GM10266 (cell line): ENCODE measurements at regions not wholly inside any gene's neighbourhood (a gene's known extent, or its start where the extent isn't known, plus 50 kb on each side); places are given as distances from the start of the nearest gene placed in this dataset.

Source experiments
- DNase-seq: peaks from one replicate; pipeline ENCODE4 v3.0.0; 2012; ENCODE audit errors: extremely low spot score
- CTCF ChIP-seq: IDR thresholded peaks from 2 replicates; pipeline ENCODE4 v1.5.1; 2012; ENCODE audit warnings: mild to moderate bottlenecking, low read depth; ENCODE audit not compliant: control insufficient read depth, insufficient read depth; ENCODE audit errors: missing control alignments

GRCh38 chr11:92128026-92128425, 96.6 kb upstream of the FAT3 start:
- no peak for DNase-seq
- no peak for TF ChIP-seq CTCF

GRCh38 chr11:92125321-92125720, 99.3 kb upstream of the FAT3 start:
- no peak for DNase-seq
- no peak for TF ChIP-seq CTCF

- no peak for TF ChIP-seq CTCF
- no peak for DNase-seq
Measured at GRCh38 chr11:92123540-92123939, 101.1 kb upstream of the FAT3 start.

GRCh38 chr11:92122561-92122960, 102.1 kb upstream of the FAT3 start:
- no peak for TF ChIP-seq CTCF
- no peak for DNase-seq

GRCh38 chr11:92111287-92111686, 113.3 kb upstream of the FAT3 start:
- no peak for TF ChIP-seq CTCF
- no peak for DNase-seq

GRCh38 chr11:92109466-92109865, 115.2 kb upstream of the FAT3 start:
- DNase-seq = no peak
- no peak for TF ChIP-seq CTCF

- TF ChIP-seq CTCF = no peak
- DNase-seq = no peak
Measured at GRCh38 chr11:92107331-92107730, 117.3 kb upstream of the FAT3 start.
